GM13977 (cell line): ENCODE measurements at regions not wholly inside any gene's neighbourhood (a gene's known extent, or its start where the extent isn't known, plus 50 kb on each side); places are given as distances from the start of the nearest gene placed in this dataset.

Source experiments
- DNase-seq: peaks from one replicate; pipeline ENCODE4 v3.0.0; 2012; ENCODE audit warnings: low spot score
- CTCF ChIP-seq: IDR thresholded peaks from 2 replicates; pipeline ENCODE4 v1.5.1; 2012; ENCODE audit warnings: mild to moderate bottlenecking, control low read depth; ENCODE audit not compliant: insufficient read depth; ENCODE audit errors: extremely low read depth, missing control alignments
- in situ Hi-C: fragments of 300-500 bp; cut with MboI; formaldehyde crosslinking; loops from one replicate; pipeline ENCODE4 v1.12.0; 2022; ENCODE audit warnings: low sequenced_read_pairs, low pct_unique_long_range_greater_than_20kb, mixed read lengths, inconsistent platforms; ENCODE audit not compliant: unreplicated experiment

DNA sequence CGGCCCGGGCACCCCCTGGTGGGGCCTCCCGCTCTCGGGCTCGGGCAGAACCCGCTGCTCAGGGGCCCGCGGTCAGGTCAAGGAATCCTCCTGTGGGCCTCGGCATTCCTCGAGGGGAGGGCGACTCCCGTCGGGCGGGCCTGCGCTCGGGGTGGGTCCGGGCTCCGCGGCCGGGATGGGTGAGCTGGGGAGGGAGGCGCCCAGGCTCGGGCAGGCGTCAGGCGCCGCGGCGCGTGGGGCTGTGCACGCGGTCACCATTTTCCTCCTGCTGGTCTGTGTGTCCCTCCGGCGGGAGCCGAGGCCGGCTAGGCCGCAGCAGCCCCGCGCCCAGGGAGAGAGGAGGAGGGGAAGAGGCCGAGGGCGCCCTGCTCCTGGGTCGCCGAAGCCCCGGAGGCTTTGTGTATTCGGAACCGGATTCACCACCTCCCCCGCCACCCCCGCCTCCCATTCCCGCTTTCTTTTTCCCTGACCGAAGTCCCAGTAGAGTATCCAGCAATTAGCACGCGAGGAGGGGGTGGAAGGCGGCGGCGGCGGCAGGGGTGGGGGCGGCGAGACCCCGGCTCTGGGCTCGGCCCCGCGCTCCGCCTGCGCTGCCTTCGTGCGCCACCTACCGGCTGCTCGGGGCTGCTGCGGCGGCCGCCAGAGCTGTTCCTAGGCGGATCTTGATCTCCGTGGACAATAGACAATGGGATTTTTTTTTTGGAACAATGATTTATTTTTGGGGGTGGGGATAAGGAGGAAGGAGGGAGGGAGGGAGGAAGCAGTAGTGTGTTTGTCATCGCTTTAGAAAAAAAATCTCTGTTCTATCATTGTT, 99.0 kb upstream of the MAML3 start:
- peak; percentile 69 for DNase-seq
- in situ Hi-C loops: loop anchor here (25.0 kb wide), 1 partner anchor 641 kb away; no protein-coding TSS in a partner anchor
- TF ChIP-seq CTCF: peak; percentile 98

DNA sequence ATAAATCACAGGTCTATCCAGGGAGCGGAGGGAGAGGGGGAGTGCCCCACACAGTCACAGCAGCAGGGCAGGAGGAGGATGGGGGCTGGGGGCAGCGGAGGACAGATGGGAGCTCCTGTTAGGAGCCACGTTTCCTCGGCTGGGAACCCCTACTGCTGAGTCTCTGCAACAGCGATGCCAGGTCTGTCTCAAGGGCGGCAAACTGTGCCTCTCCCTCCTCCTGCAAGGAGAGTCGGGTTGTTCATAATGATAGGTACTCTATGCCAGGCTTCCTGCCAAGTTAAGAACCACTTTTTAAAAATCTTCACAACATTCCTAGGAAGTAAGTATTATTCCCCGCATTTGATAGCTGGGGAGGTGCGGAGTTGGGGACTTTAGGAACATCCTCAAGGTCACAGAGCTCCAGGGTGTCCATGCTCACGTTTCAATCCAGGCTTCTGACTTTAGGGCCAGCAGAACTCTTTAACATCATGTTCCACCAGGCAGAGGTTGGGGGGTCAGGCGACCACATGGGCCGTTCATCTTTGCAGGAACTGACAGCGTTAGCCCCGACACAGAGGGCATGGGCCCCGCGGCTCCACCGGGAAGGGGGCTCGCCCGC, 98.3 kb upstream of the MAML3 start:
- in situ Hi-C loops: loop anchor here (25.0 kb wide), 1 partner anchor 640 kb away; no protein-coding TSS in a partner anchor
- TF ChIP-seq CTCF: no peak
- DNase-seq: no peak

DNA sequence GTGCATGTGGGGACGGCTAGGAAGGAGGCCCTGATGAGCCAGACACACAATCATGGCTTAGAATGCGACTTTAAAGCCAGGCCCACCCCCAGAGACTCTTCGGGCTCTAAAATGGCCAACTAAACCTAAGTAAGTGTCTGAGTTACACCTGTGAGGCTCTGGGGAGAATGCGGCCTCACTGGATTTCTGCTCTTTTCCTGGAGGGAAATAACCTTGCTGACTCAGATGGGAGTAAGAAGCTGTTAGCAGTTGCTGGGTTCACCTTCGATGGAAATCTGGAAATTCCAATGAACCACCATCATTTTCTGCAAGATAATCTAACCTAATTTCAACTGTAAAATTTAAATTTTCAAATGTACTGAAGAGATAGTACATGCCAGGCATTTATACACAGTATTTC, 97.6 kb upstream of the MAML3 start:
- in situ Hi-C loops: loop anchor here (25.0 kb wide), 1 partner anchor 639 kb away; no protein-coding TSS in a partner anchor
- no peak for DNase-seq
- TF ChIP-seq CTCF: no peak

- in situ Hi-C loops: loop anchor here (25.0 kb wide), 1 partner anchor 639 kb away; no protein-coding TSS in a partner anchor
- DNase-seq: no peak
- no peak for TF ChIP-seq CTCF
Observed at GRCh38 chr4:140250989-140251552, 97.1 kb upstream of the MAML3 start.

- no peak for DNase-seq
- TF ChIP-seq CTCF: no peak
- in situ Hi-C loops: no loop called here
Observed at GRCh38 chr4:140249351-140249750, 95.4 kb upstream of the MAML3 start.

DNA sequence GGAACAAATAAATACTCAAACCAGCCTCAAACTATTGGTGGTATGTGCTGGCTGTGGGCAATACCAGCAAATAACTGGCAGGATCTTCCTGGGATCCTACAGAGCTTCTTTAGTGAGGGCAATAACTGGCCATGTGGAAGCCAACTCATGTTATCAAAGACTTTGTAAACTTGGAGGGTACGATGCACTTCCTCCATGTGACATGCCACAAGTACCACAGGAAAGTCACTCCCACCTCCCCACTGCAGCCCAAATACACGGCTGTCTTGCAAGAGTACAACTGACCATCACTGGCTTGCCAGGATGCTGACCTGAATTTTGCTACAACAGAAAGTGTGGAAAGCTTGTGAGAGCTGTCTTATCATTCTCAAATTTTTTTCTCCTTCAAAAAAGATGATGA, 93.3 kb upstream of the MAML3 start:
- DNase-seq: no peak
- in situ Hi-C loops: no loop called here
- no peak for TF ChIP-seq CTCF
